HG02642 (cell line): ENCODE measurements at regions not wholly inside any gene's neighbourhood (a gene's known extent, or its start where the extent isn't known, plus 50 kb on each side); places are given as distances from the start of the nearest gene placed in this dataset.

ENCODE experiments used
- ATAC-seq: cut with Tn5 transposase; IDR thresholded peaks from one replicate; pipeline ENCODE4 v1.9.1; 2021; ENCODE audit warnings: mild to moderate bottlenecking; ENCODE audit not compliant: unreplicated experiment, poor library complexity

DNA sequence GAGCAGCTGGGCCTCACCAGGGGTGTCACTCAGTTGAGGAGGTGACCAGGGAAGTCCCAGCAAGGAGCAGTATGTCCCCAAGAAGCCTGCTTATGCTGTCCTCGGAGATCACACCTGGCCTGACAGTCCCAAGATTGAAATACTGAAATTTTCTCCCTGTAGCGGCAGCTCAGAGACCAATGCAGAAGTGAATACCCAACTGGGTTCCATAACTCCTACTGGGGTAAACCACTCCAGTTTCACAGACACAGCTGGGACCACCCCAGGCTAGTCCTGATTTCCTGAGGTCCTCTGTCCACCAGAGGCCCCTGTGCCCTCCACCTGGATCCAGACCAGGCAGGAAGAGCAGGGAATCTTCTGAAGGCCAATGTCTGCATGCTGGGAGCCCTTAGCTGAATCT is 298.1 kb downstream of the ZEB1 start:
- no peak for ATAC-seq

DNA sequence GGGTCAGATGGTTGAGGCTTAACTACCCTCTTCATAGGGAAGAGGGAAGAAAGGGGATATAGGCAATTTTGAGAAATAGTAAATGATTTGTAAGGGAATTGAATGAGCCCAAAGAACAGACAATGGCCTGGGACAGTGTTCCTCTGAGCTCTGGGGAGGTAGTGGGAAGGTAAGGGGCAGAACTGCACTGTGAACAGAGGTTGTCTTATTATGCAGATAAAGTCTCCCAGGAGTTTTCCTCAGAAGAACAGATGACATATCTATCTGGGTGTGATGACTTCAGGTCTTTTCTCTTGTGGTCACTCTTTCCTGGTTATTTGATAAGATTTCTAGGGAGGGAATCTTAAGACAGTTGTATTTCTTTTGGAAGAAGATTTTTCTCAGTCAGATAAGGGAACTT is 296.1 kb downstream of the ZEB1 start:
- no peak for ATAC-seq

DNA sequence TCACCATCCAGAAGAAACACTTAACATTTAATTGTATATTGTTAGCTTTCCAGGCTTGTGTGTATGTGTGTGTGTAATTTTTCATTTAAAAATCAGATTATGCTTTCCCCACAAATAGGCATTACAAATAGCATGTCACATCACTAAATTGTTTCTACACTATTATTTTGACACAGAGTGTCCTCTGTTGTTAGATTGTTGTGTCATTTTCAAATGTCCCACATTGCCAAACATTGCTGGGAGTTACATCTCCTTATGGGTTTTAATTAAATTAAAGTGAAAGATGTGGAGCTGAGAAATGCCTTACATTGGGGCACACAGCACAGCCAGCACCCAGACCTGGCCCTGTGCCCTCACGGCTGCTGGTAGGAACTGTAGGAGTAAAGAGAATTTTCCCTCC is 295.6 kb downstream of the ZEB1 start:
- no peak for ATAC-seq

DNA sequence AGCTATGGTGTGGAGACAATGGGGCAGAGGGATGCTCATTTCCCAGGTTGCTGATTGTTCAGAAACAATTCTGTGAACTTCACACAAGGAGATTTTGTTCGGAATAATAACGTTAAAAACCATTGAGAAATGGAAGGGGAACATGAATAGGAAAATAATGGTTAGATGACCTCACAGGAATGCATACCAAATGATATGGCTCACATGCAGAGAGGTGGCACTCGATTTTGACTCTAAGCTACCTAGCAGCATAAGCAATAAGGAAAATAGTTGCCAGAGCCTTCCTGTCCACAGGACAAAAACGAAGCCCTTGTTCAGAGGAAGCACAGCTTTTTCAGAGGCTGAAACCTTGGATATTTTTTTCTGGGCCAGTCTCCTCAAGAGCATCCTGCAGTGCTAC is 293.1 kb downstream of the ZEB1 start:
- ATAC-seq, result no peak

DNA sequence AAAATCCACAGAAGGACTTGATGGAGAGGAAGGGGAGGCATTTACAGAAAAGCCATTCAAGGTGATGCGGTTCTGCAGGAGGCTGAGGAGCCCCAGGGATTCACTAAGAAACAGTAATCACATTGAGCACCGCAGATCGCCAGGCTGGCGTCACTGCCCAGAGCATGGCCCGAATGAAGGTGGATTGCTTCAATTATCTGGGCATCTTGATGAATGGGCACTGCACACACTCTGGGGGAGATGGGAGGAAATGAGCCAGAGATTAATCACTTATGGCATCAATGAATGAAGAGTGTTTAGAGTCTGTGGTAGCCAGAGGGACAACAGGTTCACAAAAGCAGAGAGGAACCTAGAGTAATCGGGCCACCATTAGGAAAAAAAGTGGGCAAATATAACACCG is 292.1 kb downstream of the ZEB1 start:
- no peak for ATAC-seq

DNA sequence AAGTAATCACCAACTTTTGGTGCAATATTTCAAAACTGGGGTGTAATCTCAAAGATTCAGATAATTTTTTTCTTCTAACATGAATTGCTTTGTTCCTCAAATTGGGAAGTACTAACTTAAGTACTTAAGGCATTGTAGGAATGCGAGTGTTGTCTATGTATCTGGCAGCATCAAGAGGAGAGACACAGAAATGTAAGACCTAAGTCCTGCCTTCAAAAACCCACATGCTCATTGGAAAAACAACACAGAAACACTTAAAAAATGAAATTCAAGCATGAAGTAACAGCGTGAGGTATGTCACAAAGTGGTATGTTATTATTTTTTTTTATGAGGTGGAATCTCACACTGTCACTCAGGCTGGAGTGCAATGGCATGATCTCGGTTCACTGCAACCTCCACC is 288.5 kb downstream of the ZEB1 start:
- no peak for ATAC-seq

DNA sequence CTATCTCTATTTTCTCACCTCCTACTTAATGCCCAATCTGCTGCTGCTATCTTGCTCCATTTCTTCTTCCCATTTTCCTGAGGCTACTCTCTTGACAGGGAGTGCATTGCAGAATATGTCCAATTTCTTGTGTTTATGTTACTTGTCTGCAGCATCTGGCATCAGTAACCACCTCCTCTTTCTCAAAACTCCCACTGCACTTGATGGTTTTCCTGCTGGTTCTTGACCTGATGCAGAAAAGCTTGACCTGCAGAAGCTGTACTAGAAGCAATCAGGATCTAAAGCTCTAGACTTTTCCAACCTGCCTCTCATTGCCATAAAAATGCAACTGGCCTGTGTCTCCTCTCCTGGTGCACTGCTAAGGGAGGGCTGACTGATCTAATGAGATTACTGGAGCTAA is 287.8 kb downstream of the ZEB1 start:
- ATAC-seq, result no peak

DNA sequence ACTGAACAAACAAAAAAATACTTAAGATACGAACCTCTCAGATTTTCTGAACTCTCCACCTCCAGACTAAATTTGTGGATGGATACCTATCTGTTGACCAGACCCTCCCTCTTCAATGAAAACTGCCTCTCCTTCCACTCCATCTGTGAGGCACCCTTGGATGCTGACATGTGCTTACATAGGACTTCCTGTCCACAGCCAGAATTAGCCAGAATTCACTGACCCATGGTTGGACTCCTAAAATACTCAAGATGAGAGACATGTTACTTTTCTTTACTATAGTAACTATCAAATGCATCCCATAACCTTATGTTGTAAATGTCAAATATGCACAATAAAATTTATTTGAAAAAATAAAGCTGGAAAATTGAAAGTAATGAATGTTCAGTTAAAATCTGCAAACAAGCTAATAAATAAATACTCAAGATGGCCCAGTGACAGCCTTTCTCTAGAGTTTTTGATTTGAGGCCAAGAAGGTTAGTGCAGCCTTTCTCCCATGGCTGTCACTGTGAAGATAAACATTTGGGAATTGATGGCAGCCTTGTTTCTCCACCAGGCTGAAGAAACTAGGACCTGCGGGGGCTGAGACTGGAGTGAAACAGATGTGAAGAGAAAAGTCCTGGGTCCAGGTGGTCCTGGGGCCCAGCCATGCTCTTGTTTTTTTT is 287.0 kb downstream of the ZEB1 start:
- ATAC-seq, result no peak

DNA sequence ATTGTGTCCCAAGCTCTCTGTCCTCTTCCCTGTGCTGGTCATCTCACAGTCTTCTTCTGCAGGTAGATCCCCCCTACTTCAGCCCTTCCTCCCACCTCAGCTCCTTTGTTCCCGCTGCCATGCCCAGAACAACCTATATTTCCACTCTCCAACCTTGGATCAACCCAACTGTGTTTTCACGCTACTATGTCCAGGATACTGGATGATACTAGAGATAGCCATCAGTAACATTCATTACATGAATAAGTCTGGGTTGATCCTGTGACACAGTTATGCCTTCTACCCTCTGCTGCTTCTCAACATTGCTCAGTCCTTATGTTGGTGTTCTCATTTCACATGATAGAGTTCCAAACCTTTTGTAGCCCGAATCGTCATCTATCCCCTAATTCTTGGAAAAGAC is 286.4 kb downstream of the ZEB1 start:
- ATAC-seq, result no peak

DNA sequence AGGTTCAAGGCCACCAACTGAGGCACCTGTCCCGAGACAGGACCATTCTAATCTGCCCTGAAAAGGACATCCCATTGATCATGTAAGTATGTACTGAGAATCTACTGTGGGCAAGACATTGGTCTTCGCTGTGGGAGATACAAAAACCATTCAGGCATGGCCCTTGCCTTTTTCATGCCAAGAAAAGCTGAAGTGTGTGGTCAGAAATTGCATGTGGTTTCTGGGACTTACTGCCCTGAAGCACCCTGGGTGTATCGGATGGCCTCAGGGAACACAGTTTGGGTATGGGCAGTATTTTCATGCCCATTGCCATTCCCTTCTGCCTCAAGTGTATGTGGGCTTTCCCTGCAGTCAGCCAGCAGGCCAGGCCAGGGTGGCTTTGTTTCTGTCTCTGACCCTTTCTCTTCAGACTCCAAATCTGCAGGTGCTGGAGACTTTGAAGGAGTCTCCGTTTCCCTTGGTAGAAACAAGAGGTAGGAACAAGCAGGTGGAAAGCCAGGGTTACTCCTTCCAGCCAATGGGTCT is 285.7 kb downstream of the ZEB1 start:
- no peak for ATAC-seq

DNA sequence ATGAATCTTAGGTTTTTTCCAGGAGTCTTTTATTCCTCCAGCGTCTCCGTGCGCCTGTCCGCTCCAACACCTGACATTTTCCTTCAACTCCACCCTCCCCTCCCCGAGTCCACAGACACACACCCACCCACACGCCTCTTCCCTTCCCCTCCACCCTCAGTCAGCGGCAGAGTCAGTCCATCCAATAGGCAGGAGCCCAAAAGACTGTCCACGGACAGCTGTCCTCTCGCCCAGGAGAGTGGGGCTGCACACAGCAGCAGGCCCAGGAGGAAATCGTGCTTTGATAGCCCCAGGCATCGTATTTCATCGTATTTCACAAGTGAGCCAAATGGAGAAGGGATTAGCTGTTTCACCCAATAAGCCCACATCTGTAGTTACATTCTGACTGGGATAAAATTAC is 285.1 kb downstream of the ZEB1 start:
- no peak for ATAC-seq

DNA sequence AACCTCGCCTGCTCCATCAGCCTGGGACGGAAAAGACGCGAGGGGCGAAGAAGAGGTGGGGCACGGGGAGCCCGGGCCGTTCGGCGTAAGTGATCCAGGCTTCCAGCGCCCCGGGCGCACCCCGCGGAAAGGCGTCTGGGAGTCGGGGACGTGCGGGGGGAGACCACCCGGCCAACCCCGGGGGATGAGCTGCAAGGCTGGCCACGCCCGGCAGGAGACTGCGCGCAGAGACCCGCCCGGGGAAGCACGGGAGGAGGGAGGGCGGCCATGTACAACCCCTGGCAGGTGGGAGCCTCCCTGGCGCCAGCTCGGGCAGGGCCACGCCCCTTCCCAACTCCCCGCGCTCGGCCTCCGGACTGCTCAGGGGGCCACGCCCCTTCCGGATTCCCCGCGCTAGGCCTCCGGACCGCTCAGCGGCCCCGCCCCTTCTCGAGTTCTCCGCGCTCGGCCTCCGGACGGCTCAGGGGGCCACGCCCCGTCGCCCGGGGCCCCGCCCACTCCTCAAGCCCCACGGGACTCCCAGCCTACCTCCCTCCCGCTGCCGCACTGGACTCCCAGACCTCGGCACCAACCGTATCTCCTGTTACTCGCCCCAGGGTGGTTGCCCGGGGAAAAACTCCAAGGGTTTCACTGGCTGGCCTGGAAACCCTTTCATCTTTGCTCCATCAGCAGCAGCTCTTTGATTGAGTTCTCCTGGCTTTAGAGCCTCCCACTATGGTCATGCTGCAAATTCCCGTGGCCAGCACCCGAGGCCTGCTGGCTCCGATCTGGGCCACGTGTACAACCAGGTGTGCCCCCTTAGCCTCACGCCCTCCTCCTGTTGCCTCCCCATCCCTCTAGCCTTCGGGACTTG is 284.4 kb downstream of the ZEB1 start:
- ATAC-seq, result peak; percentile 99

DNA sequence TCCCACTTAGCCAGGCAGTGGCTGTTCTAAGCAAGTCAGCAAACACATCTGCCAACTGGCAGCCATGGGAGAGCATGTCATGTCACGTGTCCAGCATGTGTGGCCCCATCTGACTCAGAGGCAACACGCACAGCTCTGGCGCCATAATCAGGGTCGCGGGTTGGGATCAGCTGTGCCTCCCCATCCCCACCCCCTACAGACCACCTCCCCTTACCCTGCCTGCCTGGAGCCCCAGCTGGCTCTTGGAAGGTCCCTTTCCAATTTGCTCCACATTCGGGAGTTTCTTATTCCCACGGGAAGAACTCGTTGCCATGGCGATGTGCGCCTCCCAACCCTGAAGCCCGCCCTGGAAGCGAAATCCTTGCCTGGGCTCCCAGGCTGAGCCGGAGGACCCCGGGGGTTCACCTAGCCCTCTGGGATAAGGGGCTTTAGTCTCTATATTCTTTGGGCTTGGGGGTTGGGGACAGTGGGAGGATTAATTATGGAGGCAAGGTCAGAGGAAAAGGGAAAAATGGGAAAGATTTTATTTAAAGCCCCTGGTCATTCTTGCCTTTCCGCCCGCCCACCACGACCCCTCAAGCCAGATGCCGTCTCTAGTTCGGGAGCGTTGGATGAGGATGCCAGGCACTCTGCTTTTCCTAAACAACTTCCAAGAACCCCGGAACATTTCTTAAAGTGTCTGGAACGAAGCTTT is 283.7 kb downstream of the ZEB1 start:
- ATAC-seq, result no peak

DNA sequence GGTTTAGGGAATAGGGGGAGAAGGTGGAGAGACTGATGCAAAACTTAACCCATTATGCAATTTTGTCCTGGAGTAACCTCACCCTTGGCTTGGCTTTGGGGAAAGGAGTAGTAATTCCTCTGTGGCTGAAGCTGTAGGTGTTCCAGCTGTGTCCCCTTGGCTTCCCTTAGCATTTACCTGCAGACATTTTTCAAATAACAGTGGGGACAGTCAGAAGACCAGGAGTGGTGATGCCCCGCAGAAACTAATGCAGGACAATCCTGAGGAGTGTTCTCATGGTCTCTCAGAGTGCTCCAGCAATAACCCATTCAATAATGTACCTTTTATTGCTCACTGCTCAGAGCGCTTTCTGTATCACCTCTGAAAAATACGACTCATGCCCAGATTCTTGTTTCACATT is 282.1 kb downstream of the ZEB1 start:
- no peak for ATAC-seq

DNA sequence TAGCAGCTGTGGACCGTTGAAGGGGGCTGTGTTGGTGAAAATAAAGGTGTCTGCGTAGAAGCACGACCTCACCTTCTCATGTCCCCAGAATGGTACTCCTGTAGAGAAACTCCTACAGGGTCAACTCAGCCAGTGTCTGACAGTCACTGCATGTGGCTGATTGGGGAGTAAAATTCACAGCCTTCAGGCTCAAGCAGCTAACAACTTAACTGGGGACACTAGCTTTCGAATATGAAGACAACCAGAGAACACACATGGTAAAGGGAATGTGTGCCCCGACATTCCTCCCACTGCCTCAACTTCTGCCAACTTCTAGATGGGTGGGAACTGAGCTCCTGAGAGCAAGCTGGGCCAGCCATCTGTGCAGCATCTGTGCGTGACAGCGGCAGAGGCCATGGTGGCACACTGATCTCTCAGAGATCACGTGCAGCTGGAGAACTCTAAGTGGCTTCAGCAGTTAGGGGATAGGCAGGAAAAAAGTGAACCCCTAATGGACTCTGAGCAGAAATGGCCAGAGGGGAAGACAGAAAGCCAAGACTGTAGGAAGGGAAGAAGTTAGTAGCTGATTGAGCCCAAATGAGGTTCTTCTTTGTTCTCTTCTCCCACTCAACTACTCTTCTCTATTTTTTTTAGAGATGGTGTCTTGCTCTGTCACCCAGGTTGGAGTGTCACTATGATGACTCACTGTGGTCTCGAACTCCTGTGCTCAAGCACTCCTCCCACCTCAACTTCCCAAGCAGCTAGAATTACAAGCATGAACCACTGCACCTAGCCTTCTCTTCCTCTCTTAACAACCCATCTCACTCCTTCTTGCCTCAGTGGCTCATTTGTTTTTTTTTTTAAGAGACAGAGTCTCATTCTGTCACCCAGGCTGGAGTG is 280.8 kb downstream of the ZEB1 start:
- ATAC-seq, result no peak

DNA sequence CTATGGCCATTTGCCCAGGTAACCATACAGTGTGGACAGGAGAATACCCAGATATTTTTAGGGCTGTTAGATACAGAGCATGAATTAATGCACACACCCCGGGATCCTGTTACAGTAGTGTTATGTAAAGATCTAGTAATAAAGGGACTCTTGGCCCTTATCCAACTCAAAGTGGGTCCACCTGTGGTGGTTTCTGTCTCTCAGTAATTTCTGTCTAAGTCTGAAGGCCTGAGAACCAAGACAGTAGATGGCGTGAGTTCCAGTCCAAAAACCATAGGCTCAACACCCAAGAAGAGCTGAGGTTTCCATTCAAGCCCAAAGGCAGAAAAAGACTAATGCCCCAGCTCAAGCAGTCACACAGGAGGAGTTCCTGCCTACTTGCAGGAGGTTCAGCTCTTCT is 277.7 kb downstream of the ZEB1 start:
- ATAC-seq, result no peak

DNA sequence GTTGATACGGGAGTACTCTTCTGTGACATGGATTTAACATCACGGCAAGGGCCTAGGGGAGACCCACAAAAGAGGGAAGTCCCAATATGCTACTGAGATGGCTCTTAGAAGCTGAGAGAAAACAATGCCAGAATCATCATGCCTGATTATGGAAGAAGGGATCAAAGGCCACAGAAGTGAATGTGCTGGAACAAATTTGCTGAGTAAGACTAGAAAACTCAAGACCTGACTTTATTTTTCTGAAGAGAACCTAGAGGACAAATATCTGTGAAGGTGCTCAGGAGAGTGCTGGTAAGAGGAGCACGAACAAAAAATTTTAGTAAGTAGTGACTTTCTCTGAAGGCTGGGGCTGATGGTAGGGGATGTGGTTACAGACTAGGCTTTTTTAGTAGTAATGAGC is 277.0 kb downstream of the ZEB1 start:
- ATAC-seq, result no peak

DNA sequence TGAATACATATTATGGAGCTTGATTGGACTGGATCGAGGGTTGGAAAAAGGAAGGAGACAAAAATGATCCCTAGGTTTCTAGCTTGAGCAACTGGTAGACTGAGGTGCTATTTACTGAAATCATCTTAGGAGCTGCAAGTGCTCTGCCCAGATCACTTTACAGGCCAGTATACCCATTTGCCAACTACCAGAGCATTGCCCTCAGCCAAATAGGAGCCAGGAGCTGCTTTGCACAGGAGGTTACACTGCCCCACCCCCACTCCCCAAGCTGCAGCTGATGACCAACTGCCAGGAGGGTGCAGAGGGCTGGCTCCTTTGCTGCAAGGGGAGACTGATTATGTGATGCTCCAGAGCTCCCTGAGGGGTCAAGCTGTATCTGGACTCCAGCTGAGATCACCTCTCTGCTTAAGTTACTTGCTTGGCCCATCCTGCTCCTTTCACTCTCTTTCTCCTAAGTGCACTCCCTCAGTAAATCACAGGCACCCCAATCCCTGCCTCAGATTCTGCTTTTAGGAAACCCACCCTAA is 275.4 kb downstream of the ZEB1 start:
- no peak for ATAC-seq

DNA sequence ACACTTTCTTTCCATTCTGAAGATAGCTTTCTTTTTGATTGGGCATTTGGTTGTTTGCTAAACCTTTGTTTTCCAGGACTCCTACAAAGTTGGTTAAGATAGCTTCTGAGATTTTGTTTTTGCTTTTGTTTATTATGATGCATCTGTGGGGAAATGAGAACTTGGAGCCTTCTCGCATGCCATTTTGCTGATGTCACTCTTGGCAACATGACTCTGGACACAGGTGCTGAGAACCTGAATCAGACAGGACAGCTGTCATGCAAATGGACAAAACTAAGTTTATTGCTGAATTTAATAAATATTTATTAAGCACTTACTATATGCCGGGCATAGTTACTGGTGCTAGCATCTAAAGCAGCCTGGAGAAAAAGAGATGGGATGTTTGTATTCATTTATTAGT is 274.1 kb downstream of the ZEB1 start:
- no peak for ATAC-seq

DNA sequence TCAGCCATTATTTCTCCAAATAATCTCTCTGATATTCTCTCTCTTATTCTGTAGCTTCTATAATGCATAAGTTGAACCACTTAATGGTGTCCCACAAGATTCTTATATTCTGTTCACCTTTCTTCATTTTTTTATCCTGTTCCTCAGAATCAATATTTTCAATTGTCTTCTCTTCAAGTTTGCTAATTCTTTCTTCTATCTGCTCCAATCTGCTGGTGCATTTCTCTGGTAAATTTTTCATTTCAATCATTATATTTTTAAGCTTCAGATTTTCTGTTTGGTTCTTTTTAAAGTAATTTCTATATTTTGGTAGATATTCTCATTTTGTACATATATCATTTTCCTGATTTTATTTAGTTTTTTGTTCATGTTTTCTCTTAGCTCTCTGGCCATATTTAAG is 272.6 kb downstream of the ZEB1 start:
- ATAC-seq, result no peak
